HCT116 (cell line): ENCODE measurements at regions not wholly inside any gene's neighbourhood (a gene's known extent, or its start where the extent isn't known, plus 50 kb on each side); places are given as distances from the start of the nearest gene placed in this dataset.
"Not testable (repeated sequence)": the region's sequence is repeated elsewhere in the genome, so short reads cannot be mapped to it uniquely, and the experiment has no call there.

Source experiments
- ATAC-seq: fragments of 200-7000 bp; cut with Tn5 transposase; 2 replicates; pipeline ENCODE4 v1.9.1; 2020; ENCODE audit warnings: mild to moderate bottlenecking, moderate library complexity
- BruUV-seq: library from RNA; stranded (reverse); fragments of 400-500 nt; replicated peaks from 2 replicates; lab custom pipeline; 2021; lab: Mats Ljungman, UMichigan
- CTCF ChIA-PET: fragments of 300-600 bp; sonication (Branson Sonifier 250); formaldehyde crosslinking; loops from one replicate; lab custom pipeline; 2021; ENCODE audit warnings: antibody characterized with exemption; lab: Charles Lee
- POLR2A ChIA-PET: fragments of 300-600, 350-600 bp; sonication (Branson Sonifier 250); formaldehyde crosslinking; loops from one replicate; lab custom pipeline; 2021; ENCODE audit warnings: antibody characterized with exemption; lab: Charles Lee
- RAD21 ChIA-PET, 2 experiments: fragments of 300-600 bp; sonication (Branson Sonifier 250); formaldehyde crosslinking; loops; one replicate each; lab custom pipeline; 2023; ENCODE audit warnings: low total read pairs in 2 of 2; ENCODE audit not compliant: uncharacterized antibody in 2 of 2, unreplicated experiment in 2 of 2, low non-redundant PET in 1 of 2; lab: Charles Lee
- DNase-seq: peaks from one replicate; pipeline ENCODE4 v3.0.0-alpha.2; 2010; ENCODE audit warnings: low read depth, low spot score
- H2AFZ ChIP-seq: fragments of 200-600 bp; shearing (Covaris generic), sonication (generic); 2 replicates; pipeline ENCODE4 v1.6.1; 2017; ENCODE audit warnings: low read depth, mixed run types, mixed read lengths, antibody characterized with exemption, low read length; ENCODE audit not compliant: poor library complexity, severe bottlenecking
- H3K27ac ChIP-seq: 2 replicates; pipeline ENCODE4 v1.5.1; 2012; ENCODE audit warnings: low read depth, low read length
- H3K27me3 ChIP-seq: fragments of 200-600 bp; sonication (generic); 2 replicates; pipeline ENCODE4 v1.6.1; 2016; ENCODE audit warnings: mixed run types, low read length, mixed read lengths; ENCODE audit not compliant: insufficient read depth
- H3K36me3 ChIP-seq, 2 experiments: fragments of 200-500 bp in 1 of 2; fragments of 200-600 bp in 1 of 2; sonication (Bioruptor generic) in 1 of 2; sonication (generic) in 1 of 2; 2 replicates each; pipeline versions ENCODE4 v1.5.1 to v1.6.1; 2014 to 2016; ENCODE audit warnings: low read length in 2 of 2, inconsistent platforms in 1 of 2, mixed read lengths in 1 of 2, mixed run types in 1 of 2; ENCODE audit not compliant: insufficient read depth in 2 of 2, control insufficient read depth in 1 of 2
- H3K4me1 ChIP-seq, 2 experiments: fragments of 200-600 bp in 1 of 2; sonication (generic) in 1 of 2; 2 replicates each; pipeline versions ENCODE4 v1.5.1 to v1.6.1; 2012 to 2017; ENCODE audit warnings: low read length in 2 of 2, inconsistent platforms in 1 of 2, mild to moderate bottlenecking in 1 of 2, mixed read lengths in 1 of 2, mixed run types in 1 of 2, moderate library complexity in 1 of 2; ENCODE audit not compliant: insufficient read depth in 2 of 2, control insufficient read depth in 1 of 2
- H3K4me2 ChIP-seq: fragments of 200-600 bp; sonication (generic); 2 replicates; pipeline ENCODE4 v1.6.1; 2017; ENCODE audit warnings: mixed run types, low read length, mixed read lengths
- H3K4me3 ChIP-seq, 2 experiments: fragments of 200-600 bp in 1 of 2; sonication (generic) in 1 of 2; replicated peaks in 1 of 2; 2 replicates each; pipeline ENCODE4 v1.5.1; 2011 to 2016; ENCODE audit warnings: low read length in 2 of 2, control low read depth in 1 of 2, low read depth in 1 of 2, mild to moderate bottlenecking in 1 of 2, mixed read lengths in 1 of 2, mixed run types in 1 of 2
- H3K79me2 ChIP-seq: fragments of 200-600 bp; sonication (generic); 2 replicates; pipeline ENCODE4 v1.6.1; 2017; ENCODE audit warnings: mild to moderate bottlenecking, mixed run types, low read length, moderate library complexity, mixed read lengths; ENCODE audit not compliant: insufficient read depth
- H3K9ac ChIP-seq: fragments of 200-600 bp; sonication (generic); 2 replicates; pipeline ENCODE4 v1.6.1; 2016; ENCODE audit warnings: low read length, mixed read lengths
- H3K9me2 ChIP-seq: fragments of 200-600 bp; sonication (generic), shearing (Covaris generic); 2 replicates; pipeline ENCODE4 v1.6.1; 2017; ENCODE audit warnings: mixed run types, mild to moderate bottlenecking, moderate library complexity; ENCODE audit not compliant: insufficient read depth
- H3K9me3 ChIP-seq, 2 experiments: fragments of 200-500 bp in 1 of 2; fragments of 200-600 bp in 1 of 2; sonication (Bioruptor generic) in 1 of 2; sonication (generic) in 1 of 2; 2 replicates each; pipeline ENCODE4 v1.6.1; 2014 to 2017; ENCODE audit warnings: low read length in 2 of 2, mixed read lengths in 2 of 2, inconsistent platforms in 1 of 2, low read depth in 1 of 2, mild to moderate bottlenecking in 1 of 2, mixed run types in 1 of 2, moderate library complexity in 1 of 2; ENCODE audit not compliant: control insufficient read depth in 1 of 2, insufficient read depth in 1 of 2
- H4K20me1 ChIP-seq: fragments of 200-600 bp; sonication (generic), shearing (Covaris generic); 2 replicates; pipeline ENCODE4 v1.6.1; 2017; ENCODE audit warnings: mixed run types, mild to moderate bottlenecking, moderate library complexity; ENCODE audit not compliant: insufficient read depth
- ATF3 ChIP-seq: IDR thresholded peaks from 2 replicates; pipeline ENCODE4 v1.6.1; 2012
- CBX3 ChIP-seq: IDR thresholded peaks from 2 replicates; pipeline ENCODE4 v1.6.1; 2012; ENCODE audit warnings: low read depth
- EGR1 ChIP-seq: IDR thresholded peaks from 2 replicates; pipeline ENCODE4 v1.6.1; 2012; ENCODE audit warnings: low read depth
- ELF1 ChIP-seq: IDR thresholded peaks from 2 replicates; pipeline ENCODE4 v1.6.1; 2012; ENCODE audit warnings: low read depth, borderline replicate concordance
- EZH2 ChIP-seq: fragments of 200-600 bp; sonication (generic); IDR thresholded peaks from 2 replicates; pipeline ENCODE4 v1.6.1; 2017; ENCODE audit warnings: antibody characterized with exemption, mixed run types
- EZH2phosphoT487 ChIP-seq: fragments of 200-600 bp; IDR thresholded peaks from 2 replicates; pipeline ENCODE4 v1.6.1; 2018; ENCODE audit warnings: antibody characterized with exemption, borderline replicate concordance
- JUND ChIP-seq: IDR thresholded peaks from 2 replicates; pipeline ENCODE4 v1.6.1; 2012
- MAX ChIP-seq: IDR thresholded peaks from 2 replicates; pipeline ENCODE4 v1.6.1; 2012
- POLR2A ChIP-seq: IDR thresholded peaks from 2 replicates; pipeline ENCODE4 v1.7.0; 2011; ENCODE audit warnings: borderline replicate concordance; ENCODE audit not compliant: insufficient read depth, insufficient read length; ENCODE audit errors: extremely low read depth
- POLR2AphosphoS5 ChIP-seq: IDR thresholded peaks from 2 replicates; pipeline ENCODE4 v1.6.1; 2011; ENCODE audit warnings: mild to moderate bottlenecking, low read depth, low read length, moderate library complexity
- REST ChIP-seq: IDR thresholded peaks from 2 replicates; pipeline ENCODE4 v1.6.1; 2012; ENCODE audit warnings: low read depth
- SP1 ChIP-seq: IDR thresholded peaks from 2 replicates; pipeline ENCODE4 v1.6.1; 2012; ENCODE audit warnings: low read depth
- SRF ChIP-seq: IDR thresholded peaks from 2 replicates; pipeline ENCODE4 v1.6.1; 2012; ENCODE audit warnings: low read depth
- TCF7L2 ChIP-seq: IDR thresholded peaks from 2 replicates; pipeline ENCODE4 v1.7.0; 2011; ENCODE audit warnings: borderline replicate concordance, inconsistent platforms; ENCODE audit not compliant: insufficient read depth, insufficient read length; ENCODE audit errors: extremely low read depth
- YY1 ChIP-seq: IDR thresholded peaks from 2 replicates; pipeline ENCODE4 v1.6.1; 2011; ENCODE audit warnings: low read length, low read depth, moderate library complexity, mild to moderate bottlenecking; ENCODE audit not compliant: insufficient replicate concordance; ENCODE audit errors: extremely low read depth
- ZNF274 ChIP-seq: fragments of 200-500 bp; sonication (Bioruptor generic); IDR thresholded peaks from 2 replicates; pipeline ENCODE4 v1.6.1; 2014; ENCODE audit warnings: mild to moderate bottlenecking, low read depth, low read length, inconsistent platforms
- intact Hi-C: fragments of 100-400 bp; cut with micrococcal nuclease; formaldehyde crosslinking; loops from 2 replicates; pipeline ENCODE4 v1.10.0; 2022
- TF ChIP-seq, protein P1 (sequence below): IDR thresholded peaks from 2 replicates; pipeline ENCODE4 v1.6.1; 2011; ENCODE audit warnings: mild to moderate bottlenecking, low read length, moderate library complexity; ENCODE audit not compliant: insufficient replicate concordance; ENCODE audit errors: extremely low read depth

DNA sequence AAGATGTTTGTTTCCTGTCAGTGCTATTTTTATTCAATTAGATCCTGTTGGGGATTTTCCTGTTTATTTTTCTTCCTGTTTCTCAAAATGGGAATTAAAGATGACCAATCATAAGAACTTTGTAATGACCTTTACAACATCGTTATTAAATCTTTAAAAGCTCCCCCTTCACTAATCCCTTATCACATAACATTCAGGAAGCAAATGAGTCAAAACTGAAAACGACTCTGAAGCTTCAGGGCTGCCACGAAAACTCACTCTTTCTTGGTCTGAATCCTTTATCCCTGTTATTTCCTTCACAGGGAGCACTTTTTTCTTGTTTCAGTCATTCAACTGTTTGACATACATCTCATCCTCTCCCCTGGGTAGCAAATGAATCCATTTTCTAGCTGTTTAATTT is 75.8 kb upstream of the MB21D2 start:
- Histone ChIP-seq H3K27me3 (no peaks in the 10 kb centered on the region), H3K36me3 (no peaks in the 10 kb centered on the region), H2AFZ (no peak overlapping the region), H3K9ac (no peak overlapping the region), H3K4me2 (no peak overlapping the region), H3K27ac (no peak overlapping the region), H4K20me1 (no peaks in the 10 kb centered on the region), H3K4me1 (no peaks in the 10 kb centered on the region), H3K9me2 (no peaks in the 10 kb centered on the region), H3K9me3 (no peaks in the 10 kb centered on the region), H3K79me2 (no peaks in the 10 kb centered on the region), H3K4me3 (no peak overlapping the region)
- intact Hi-C loops, result no loop called here
- TF ChIP-seq ATF3 (no peak), JUND (no peak), SRF (no peak), EZH2 (no peak), POLR2A (no peak), ELF1 (no peak), EZH2phosphoT487 (no peak), MAX (no peak), ZNF274 (no peak), EGR1 (no peak), CBX3 (no peak), REST (no peak), YY1 (no peak), TCF7L2 (no peak), SP1 (no peak), POLR2AphosphoS5 (no peak)
- TF ChIP-seq, protein P1, sequence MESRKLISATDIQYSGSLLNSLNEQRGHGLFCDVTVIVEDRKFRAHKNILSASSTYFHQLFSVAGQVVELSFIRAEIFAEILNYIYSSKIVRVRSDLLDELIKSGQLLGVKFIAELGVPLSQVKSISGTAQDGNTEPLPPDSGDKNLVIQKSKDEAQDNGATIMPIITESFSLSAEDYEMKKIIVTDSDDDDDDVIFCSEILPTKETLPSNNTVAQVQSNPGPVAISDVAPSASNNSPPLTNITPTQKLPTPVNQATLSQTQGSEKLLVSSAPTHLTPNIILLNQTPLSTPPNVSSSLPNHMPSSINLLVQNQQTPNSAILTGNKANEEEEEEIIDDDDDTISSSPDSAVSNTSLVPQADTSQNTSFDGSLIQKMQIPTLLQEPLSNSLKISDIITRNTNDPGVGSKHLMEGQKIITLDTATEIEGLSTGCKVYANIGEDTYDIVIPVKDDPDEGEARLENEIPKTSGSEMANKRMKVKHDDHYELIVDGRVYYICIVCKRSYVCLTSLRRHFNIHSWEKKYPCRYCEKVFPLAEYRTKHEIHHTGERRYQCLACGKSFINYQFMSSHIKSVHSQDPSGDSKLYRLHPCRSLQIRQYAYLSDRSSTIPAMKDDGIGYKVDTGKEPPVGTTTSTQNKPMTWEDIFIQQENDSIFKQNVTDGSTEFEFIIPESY, result no peak
- RAD21 ChIA-PET, result no interaction called here
- no peak for DNase-seq
- no TSS peak for BruUV-seq
- POLR2A ChIA-PET, result no interaction called here
- no peak for ATAC-seq
- CTCF ChIA-PET, result interaction anchor here (0.6 kb wide), 1 partner anchor 49 kb away, joined by 3 read pairs; no protein-coding TSS in a partner anchor

GRCh38 chr3:193001113-193001512 is 83.5 kb upstream of the MB21D2 start:
- not testable (repeated sequence) for ATAC-seq

More at GRCh38 chr3:193001113-193001512, 83.5 kb upstream of the MB21D2 start:
- H3K9me3 ChIP-seq, H3K4me3 ChIP-seq, H2AFZ ChIP-seq, H3K36me3 ChIP-seq, CTCF ChIA-PET, DNase-seq, H3K27ac ChIP-seq, BruUV-seq, H3K4me1 ChIP-seq, intact Hi-C loops, RAD21 ChIA-PET, H3K27me3 ChIP-seq, H4K20me1 ChIP-seq, H3K79me2 ChIP-seq, POLR2A ChIA-PET, H3K4me2 ChIP-seq, H3K9ac ChIP-seq, H3K9me2 ChIP-seq: not testable (repeated sequence)
